ENCODE measurements at regions not wholly inside any gene's neighbourhood (a gene's known extent, or its start where the extent isn't known, plus 50 kb on each side); places are given as distances from the start of the nearest gene placed in this dataset.

- Histone ChIP-seq H3K27me3 (ENCODE audit: insufficient read depth, low read length, poor library complexity) (no peaks in the 10 kb centered on the region), H3K18ac (ENCODE audit: low read length) (no peak overlapping the region), H3K23ac (ENCODE audit: low read length) (no peak overlapping the region), H3K9ac (ENCODE audit: low read length) (no peak overlapping the region), H3K4me3 (ENCODE audit: low read length) (no peak overlapping the region), H2BK15ac (replicated peaks; ENCODE audit: low read depth) (no peak overlapping the region), H3K56ac (ENCODE audit: low read length) (no peak overlapping the region), H3K27ac (ENCODE audit: low read depth, low read length) (no peak overlapping the region), H3K36me3 (ENCODE audit: control insufficient read depth, insufficient read depth, low read length) (no peaks in the 10 kb centered on the region), H3K79me1 (ENCODE audit: low read length) (no peaks in the 10 kb centered on the region), H2BK5ac (ENCODE audit: low read length) (no peak overlapping the region), H3K4me2 (ENCODE audit: low read length) (no peak overlapping the region), H3K4ac (ENCODE audit: low read depth, low read length) (no peak overlapping the region), H4K5ac (ENCODE audit: low read length) (no peak overlapping the region), H2BK120ac (ENCODE audit: low read depth, low read length) (no peak overlapping the region), H3K79me2 (ENCODE audit: control insufficient read depth, insufficient read depth, low read length) (no peaks in the 10 kb centered on the region), H3K4me1 (ENCODE audit: control insufficient read depth, low read depth, low read length) (no peaks in the 10 kb centered on the region), H2AK5ac (ENCODE audit: low read length) (no peak overlapping the region), H4K8ac (ENCODE audit: low read depth, low read length) (no peak overlapping the region)
- no peak for DNase-seq
- no CpG with 5 or more reads among the region's 1 CpG for WGBS (ENCODE audit: extremely low coverage, insufficient coverage, low lambda C conversion rate)
These were observed 131.5 kb upstream of the MAN1A1 start for GRCh38 chr6:119480961-119481497.

DNA sequence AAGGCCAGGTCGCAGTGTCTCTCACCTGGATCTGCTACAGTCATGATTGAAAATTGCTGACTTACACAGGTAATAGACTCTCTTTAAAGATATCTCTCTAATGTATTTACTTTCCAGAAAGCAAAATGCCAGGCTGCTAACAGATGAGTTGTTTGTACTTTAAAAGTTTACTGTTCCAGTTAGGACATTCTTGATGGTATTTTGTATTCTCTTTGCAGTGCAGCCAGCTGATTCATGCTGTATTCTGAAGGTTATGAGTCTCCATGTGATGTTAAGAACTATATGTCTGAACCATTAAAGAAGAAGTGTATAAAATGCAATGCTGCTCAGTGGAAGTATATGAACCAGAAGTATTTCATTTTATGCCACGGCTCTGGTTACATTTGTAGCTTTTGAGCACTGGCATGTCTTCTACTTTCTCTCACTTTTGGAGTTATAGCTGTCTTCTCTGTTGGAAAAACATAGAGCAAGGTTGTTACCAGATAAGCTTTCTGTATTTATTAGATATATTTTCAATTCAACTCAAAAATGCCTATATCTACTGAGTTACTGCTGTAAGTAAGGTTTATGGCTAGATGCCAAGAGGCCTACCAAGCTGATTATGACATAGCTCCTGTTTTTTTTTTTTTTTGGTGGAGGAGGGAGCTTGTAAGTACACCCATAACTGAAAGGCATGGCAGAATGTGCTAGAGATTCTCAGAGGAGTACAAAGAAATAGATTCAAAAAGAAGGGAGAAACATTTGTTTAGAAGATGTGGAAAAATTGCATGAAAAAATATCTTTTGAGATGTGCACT, 130.5 kb upstream of the MAN1A1 start:
- Histone ChIP-seq H3K23ac (ENCODE audit: low read length) (no peak overlapping the region), H3K36me3 (ENCODE audit: control insufficient read depth, insufficient read depth, low read length) (no peaks in the 10 kb centered on the region), H2AK5ac (ENCODE audit: low read length) (no peak overlapping the region), H4K5ac (ENCODE audit: low read length) (no peak overlapping the region), H3K56ac (ENCODE audit: low read length) (no peak overlapping the region), H2BK15ac (replicated peaks; ENCODE audit: low read depth) (no peak overlapping the region), H3K9ac (ENCODE audit: low read length) (no peak overlapping the region), H4K8ac (ENCODE audit: low read depth, low read length) (no peak overlapping the region), H3K79me1 (ENCODE audit: low read length) (no peaks in the 10 kb centered on the region), H3K27me3 (ENCODE audit: insufficient read depth, low read length, poor library complexity) (no peaks in the 10 kb centered on the region), H3K18ac (ENCODE audit: low read length) (no peak overlapping the region), H3K4me3 (ENCODE audit: low read length) (no peak overlapping the region), H3K4me2 (ENCODE audit: low read length) (no peak overlapping the region), H2BK120ac (ENCODE audit: low read depth, low read length) (no peak overlapping the region), H3K27ac (ENCODE audit: low read depth, low read length) (no peak overlapping the region), H3K79me2 (ENCODE audit: control insufficient read depth, insufficient read depth, low read length) (no peaks in the 10 kb centered on the region), H3K4ac (ENCODE audit: low read depth, low read length) (no peak overlapping the region), H2BK5ac (ENCODE audit: low read length) (no peak overlapping the region), H3K4me1 (ENCODE audit: control insufficient read depth, low read depth, low read length) (no peaks in the 10 kb centered on the region)
- no CpG with 5 or more reads among the region's 2 CpGs for WGBS (ENCODE audit: extremely low coverage, insufficient coverage, low lambda C conversion rate)
- DNase-seq, result no peak

DNA sequence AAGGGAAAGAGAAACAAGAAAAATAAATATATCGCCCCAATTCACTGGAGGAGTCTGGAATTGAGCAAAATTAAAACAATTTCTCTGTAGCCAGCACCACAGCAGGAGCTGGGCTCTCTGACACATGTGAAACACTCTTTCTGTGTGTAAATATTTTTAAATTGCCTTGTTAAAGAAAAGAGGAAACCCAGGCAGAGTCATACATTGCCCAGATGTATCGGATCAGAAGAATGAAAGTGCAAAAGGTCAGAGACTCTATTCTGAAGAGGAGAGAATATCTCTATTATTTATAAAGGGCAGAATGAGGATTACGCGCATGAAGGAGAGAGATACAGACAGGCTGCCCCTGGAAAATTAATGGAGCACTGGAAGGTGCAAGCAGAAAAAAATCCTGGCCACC, 127.0 kb upstream of the MAN1A1 start:
- Histone ChIP-seq H2BK120ac (ENCODE audit: low read depth, low read length) (no peak overlapping the region), H4K8ac (ENCODE audit: low read depth, low read length) (no peak overlapping the region), H3K27me3 (ENCODE audit: insufficient read depth, low read length, poor library complexity) (no peaks in the 10 kb centered on the region), H2BK15ac (replicated peaks; ENCODE audit: low read depth) (no peak overlapping the region), H2AK5ac (ENCODE audit: low read length) (no peak overlapping the region), H3K18ac (ENCODE audit: low read length) (no peak overlapping the region), H3K36me3 (ENCODE audit: control insufficient read depth, insufficient read depth, low read length) (no peaks in the 10 kb centered on the region), H2BK5ac (ENCODE audit: low read length) (no peak overlapping the region), H3K23ac (ENCODE audit: low read length) (no peak overlapping the region), H3K4ac (ENCODE audit: low read depth, low read length) (no peak overlapping the region), H4K5ac (ENCODE audit: low read length) (no peak overlapping the region), H3K4me2 (ENCODE audit: low read length) (no peak overlapping the region), H3K79me1 (ENCODE audit: low read length) (no peaks in the 10 kb centered on the region), H3K4me1 (ENCODE audit: control insufficient read depth, low read depth, low read length) (no peaks in the 10 kb centered on the region), H3K4me3 (ENCODE audit: low read length) (no peak overlapping the region), H3K56ac (ENCODE audit: low read length) (no peak overlapping the region), H3K27ac (ENCODE audit: low read depth, low read length) (no peak overlapping the region), H3K79me2 (ENCODE audit: control insufficient read depth, insufficient read depth, low read length) (no peaks in the 10 kb centered on the region), H3K9ac (ENCODE audit: low read length) (no peak overlapping the region)
- DNase-seq, result no peak
- WGBS (ENCODE audit: extremely low coverage, insufficient coverage, low lambda C conversion rate), result no CpG with 5 or more reads among the region's 4 CpGs

- H3K27me3 ChIP-seq (ENCODE audit: insufficient read depth, low read length, poor library complexity), result no peaks in the 10 kb centered on the region
- H3K36me3 ChIP-seq (ENCODE audit: control insufficient read depth, insufficient read depth, low read length), result no peaks in the 10 kb centered on the region
- H3K27ac ChIP-seq (ENCODE audit: low read depth, low read length), result no peak overlapping the region
- no peak overlapping the region for H4K5ac ChIP-seq (ENCODE audit: low read length)
- no peak overlapping the region for H3K18ac ChIP-seq (ENCODE audit: low read length)
- no peak overlapping the region for H2BK5ac ChIP-seq (ENCODE audit: low read length)
- no peak overlapping the region for H2BK15ac ChIP-seq (replicated peaks; ENCODE audit: low read depth)
- no peak overlapping the region for H3K4me2 ChIP-seq (ENCODE audit: low read length)
- no CpG with 5 or more reads among the region's 2 CpGs for WGBS (ENCODE audit: extremely low coverage, insufficient coverage, low lambda C conversion rate)
- no peak overlapping the region for H3K56ac ChIP-seq (ENCODE audit: low read length)
- H3K79me2 ChIP-seq (ENCODE audit: control insufficient read depth, insufficient read depth, low read length), result no peaks in the 10 kb centered on the region
- no peak overlapping the region for H3K9ac ChIP-seq (ENCODE audit: low read length)
- no peak overlapping the region for H3K23ac ChIP-seq (ENCODE audit: low read length)
- no peak overlapping the region for H2BK120ac ChIP-seq (ENCODE audit: low read depth, low read length)
- no peaks in the 10 kb centered on the region for H3K4me1 ChIP-seq (ENCODE audit: control insufficient read depth, low read depth, low read length)
- H3K4ac ChIP-seq (ENCODE audit: low read depth, low read length), result no peak overlapping the region
- H3K79me1 ChIP-seq (ENCODE audit: low read length), result no peaks in the 10 kb centered on the region
- H3K4me3 ChIP-seq (ENCODE audit: low read length), result no peak overlapping the region
- H4K8ac ChIP-seq (ENCODE audit: low read depth, low read length), result no peak overlapping the region
- H2AK5ac ChIP-seq (ENCODE audit: low read length), result no peak overlapping the region
- no peak for DNase-seq
These were observed 126.5 kb upstream of the MAN1A1 start for GRCh38 chr6:119476024-119476423.

DNA sequence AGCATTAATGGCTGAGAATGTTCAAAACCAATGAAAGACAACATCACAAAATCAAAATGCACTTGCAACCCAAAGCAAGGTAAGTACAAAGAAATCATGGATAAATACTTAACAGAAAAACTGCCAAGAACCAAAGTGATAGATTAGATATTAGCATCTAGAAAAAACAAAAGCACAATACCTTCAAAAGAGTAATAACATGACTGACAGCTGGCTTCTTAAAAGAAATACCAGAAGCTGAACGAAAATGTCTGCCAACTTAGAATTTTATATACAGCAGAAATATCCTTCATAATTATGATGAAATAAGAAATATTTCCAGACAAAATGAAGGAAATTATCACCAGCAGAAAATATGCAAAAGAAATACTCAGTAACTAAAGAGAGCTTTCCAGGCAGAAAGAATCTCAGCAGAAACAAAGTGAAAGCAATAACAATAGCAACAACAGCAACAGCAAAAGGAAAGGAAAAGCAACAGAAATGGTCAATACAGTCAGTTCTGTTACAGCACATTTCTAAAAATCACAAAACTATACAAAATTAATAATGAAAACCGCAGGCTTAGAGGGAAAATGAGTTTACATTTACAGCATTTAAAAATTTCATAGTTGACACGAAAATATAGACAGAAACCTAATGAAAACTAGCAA, 121.5 kb upstream of the MAN1A1 start:
- no peaks in the 10 kb centered on the region for H3K36me3 ChIP-seq (ENCODE audit: control insufficient read depth, insufficient read depth, low read length)
- no peak overlapping the region for H3K27ac ChIP-seq (ENCODE audit: low read depth, low read length)
- H2AK5ac ChIP-seq (ENCODE audit: low read length), result no peak overlapping the region
- H3K27me3 ChIP-seq (ENCODE audit: insufficient read depth, low read length, poor library complexity), result no peaks in the 10 kb centered on the region
- H3K4me2 ChIP-seq (ENCODE audit: low read length), result no peak overlapping the region
- no peak overlapping the region for H2BK5ac ChIP-seq (ENCODE audit: low read length)
- H2BK15ac ChIP-seq (replicated peaks; ENCODE audit: low read depth), result no peak overlapping the region
- H3K79me1 ChIP-seq (ENCODE audit: low read length), result no peaks in the 10 kb centered on the region
- no peak overlapping the region for H2BK120ac ChIP-seq (ENCODE audit: low read depth, low read length)
- H4K8ac ChIP-seq (ENCODE audit: low read depth, low read length), result no peak overlapping the region
- H3K4me1 ChIP-seq (ENCODE audit: control insufficient read depth, low read depth, low read length), result no peaks in the 10 kb centered on the region
- H3K18ac ChIP-seq (ENCODE audit: low read length), result no peak overlapping the region
- H3K79me2 ChIP-seq (ENCODE audit: control insufficient read depth, insufficient read depth, low read length), result no peaks in the 10 kb centered on the region
- no peak overlapping the region for H3K56ac ChIP-seq (ENCODE audit: low read length)
- no peak overlapping the region for H3K23ac ChIP-seq (ENCODE audit: low read length)
- no peak overlapping the region for H4K5ac ChIP-seq (ENCODE audit: low read length)
- no peak for DNase-seq
- no CpG with 5 or more reads among the region's 3 CpGs for WGBS (ENCODE audit: extremely low coverage, insufficient coverage, low lambda C conversion rate)
- H3K9ac ChIP-seq (ENCODE audit: low read length), result no peak overlapping the region
- H3K4me3 ChIP-seq (ENCODE audit: low read length), result no peak overlapping the region
- no peak overlapping the region for H3K4ac ChIP-seq (ENCODE audit: low read depth, low read length)

All from mesendoderm (in vitro differentiated cells).